Testis (tissue), 2 donors: ENCODE measurements at regions not wholly inside any gene's neighbourhood (a gene's known extent, or its start where the extent isn't known, plus 50 kb on each side); places are given as distances from the start of the nearest gene placed in this dataset.

ENCODE experiments used
- CTCF ChIP-seq, 3 experiments: fragments of 450-650 bp in 2 of 3; fragments of 200-600 bp in 1 of 3; sonication (generic) in 1 of 3; IDR thresholded peaks; one replicate each; pipeline ENCODE4 v1.5.1; 2016 to 2019; ENCODE audit warnings: antibody characterized with exemption in 3 of 3, mild to moderate bottlenecking in 2 of 3, moderate library complexity in 1 of 3
- POLR2A ChIP-seq: fragments of 450-650 bp; IDR thresholded peaks from one replicate; pipeline ENCODE4 v1.6.1; 2017; ENCODE audit warnings: antibody characterized with exemption, mild to moderate bottlenecking, moderate library complexity

DNA sequence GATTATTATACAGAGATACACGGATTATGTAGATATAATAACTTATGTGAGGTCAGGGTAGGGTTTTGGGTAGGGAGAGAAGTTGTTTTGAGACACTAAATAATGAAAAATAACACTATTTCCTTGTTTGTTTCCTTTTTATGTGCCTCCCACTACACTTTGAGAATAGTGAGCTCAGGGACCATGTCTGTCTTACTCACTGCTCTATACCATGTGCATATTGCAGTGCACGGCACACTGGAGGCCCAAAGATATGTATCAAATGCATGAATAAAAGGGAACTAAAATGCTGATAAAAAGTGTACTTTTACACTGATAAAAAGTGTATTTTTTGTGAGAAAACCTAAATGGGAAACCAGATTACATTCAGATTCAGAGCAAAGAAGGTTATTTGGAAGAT lies 151.4 kb upstream of the NABP1 start:
- no peak for TF ChIP-seq CTCF (IDR thresholded peaks at IDR 0.05)
- no peak for TF ChIP-seq POLR2A
